ENCODE measurements at regions not wholly inside any gene's neighbourhood (a gene's known extent, or its start where the extent isn't known, plus 50 kb on each side); places are given as distances from the start of the nearest gene placed in this dataset.

DNA sequence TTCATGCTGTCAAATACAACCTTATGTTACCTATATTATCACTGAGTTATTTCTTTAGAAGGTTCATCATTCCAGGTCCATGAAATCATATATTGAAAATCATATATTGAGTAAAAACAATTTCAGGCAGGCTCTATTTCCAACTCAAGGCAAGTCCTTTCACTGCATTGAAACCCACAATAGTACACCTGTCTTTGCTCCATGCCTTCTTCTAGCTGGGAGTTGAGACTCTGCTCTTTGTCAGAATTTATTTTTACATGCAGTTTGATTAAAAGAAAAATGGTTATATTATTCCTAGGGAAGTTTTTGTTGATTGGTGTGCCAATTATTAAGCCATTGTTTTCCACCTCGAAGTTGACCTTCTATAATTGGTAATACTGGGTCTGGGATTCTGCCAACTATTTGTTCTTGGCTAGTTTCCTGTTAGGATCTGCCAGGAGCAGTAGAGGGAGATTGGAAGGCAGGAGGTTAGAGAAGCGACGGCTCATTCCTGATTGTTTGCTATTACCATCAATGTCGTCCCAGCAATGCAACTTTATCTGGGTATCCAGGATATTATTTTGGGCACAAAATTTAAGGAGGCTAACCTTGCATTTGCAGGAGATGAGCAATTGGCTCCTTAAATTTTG lies 79.5 kb upstream of the MIS18BP1 start:
- TF ChIP-seq, protein P1, sequence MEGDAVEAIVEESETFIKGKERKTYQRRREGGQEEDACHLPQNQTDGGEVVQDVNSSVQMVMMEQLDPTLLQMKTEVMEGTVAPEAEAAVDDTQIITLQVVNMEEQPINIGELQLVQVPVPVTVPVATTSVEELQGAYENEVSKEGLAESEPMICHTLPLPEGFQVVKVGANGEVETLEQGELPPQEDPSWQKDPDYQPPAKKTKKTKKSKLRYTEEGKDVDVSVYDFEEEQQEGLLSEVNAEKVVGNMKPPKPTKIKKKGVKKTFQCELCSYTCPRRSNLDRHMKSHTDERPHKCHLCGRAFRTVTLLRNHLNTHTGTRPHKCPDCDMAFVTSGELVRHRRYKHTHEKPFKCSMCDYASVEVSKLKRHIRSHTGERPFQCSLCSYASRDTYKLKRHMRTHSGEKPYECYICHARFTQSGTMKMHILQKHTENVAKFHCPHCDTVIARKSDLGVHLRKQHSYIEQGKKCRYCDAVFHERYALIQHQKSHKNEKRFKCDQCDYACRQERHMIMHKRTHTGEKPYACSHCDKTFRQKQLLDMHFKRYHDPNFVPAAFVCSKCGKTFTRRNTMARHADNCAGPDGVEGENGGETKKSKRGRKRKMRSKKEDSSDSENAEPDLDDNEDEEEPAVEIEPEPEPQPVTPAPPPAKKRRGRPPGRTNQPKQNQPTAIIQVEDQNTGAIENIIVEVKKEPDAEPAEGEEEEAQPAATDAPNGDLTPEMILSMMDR (conservative IDR thresholded peaks at IDR 0.05; ENCODE audit: low read depth, low read length) = no peak
- DNase-seq (ENCODE audit: low read depth) = peak; percentile 40
- H3K4me3 ChIP-seq (ENCODE audit: low read length) = no peak overlapping the region

DNA sequence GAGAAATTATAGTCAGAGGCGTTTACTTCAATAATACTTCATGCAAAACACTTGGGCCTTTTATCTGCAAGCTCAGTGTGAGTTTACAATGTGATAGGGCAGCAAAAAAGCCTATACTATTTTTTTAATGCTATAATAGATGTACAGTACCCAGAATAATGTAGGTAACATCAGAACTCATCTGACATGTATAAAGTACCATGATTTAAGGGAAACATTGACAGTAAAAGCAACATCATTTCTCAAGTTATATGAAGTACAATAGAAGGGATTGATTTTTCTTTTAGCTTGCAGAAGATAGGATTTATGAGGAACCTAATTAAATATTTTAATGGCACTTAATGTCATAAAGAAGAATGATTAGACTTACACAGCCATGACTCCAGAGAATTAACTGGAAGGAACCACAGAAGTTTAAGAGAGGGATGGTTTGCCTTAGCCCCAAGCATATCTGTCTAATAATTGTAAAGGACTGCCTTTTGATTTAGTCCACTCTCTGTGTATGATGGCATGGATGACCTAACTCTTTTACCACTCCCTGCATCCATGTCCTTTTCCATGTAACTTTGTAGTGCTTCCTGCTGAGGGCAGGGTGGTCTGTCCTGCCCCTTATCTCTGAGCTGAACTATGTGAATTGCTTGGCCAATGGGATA lies 55.9 kb upstream of the MIS18BP1 start:
- no peak overlapping the region for H3K4me3 ChIP-seq (ENCODE audit: low read length)
- no peak for DNase-seq (ENCODE audit: low read depth)
- TF ChIP-seq, protein P1 (conservative IDR thresholded peaks at IDR 0.05; ENCODE audit: low read depth, low read length) = no peak
